GM12873 (cell line): ENCODE measurements at regions not wholly inside any gene's neighbourhood (a gene's known extent, or its start where the extent isn't known, plus 50 kb on each side); places are given as distances from the start of the nearest gene placed in this dataset.

Experiments
- TF ChIP-seq, protein P1 (sequence below): IDR thresholded peaks from 2 replicates; pipeline ENCODE4 v1.5.1; 2012; ENCODE audit warnings: low read depth, mild to moderate bottlenecking, moderate library complexity, low read length, control low read depth; ENCODE audit not compliant: insufficient read depth; ENCODE audit errors: missing control alignments

DNA sequence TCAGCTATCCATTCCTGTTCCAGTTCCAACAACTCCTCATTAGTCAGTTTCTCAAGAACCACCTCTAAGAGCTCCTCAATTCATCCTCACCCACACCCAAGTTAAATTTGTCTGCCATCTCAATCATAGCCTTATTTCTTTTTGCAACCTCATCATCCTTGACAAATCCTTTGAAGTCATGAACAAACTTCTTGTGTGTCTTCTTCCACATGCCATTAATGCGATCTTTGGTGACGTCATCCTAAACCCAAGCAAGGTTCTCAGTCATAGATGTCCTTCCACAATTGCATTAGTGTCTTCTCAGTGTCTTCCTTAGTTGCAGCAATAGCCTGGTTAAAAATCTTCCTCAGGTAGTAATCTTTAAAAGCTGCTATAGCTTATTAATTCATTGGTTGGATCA lies 71.2 kb upstream of the FSIP2 start:
- TF ChIP-seq, protein P1, sequence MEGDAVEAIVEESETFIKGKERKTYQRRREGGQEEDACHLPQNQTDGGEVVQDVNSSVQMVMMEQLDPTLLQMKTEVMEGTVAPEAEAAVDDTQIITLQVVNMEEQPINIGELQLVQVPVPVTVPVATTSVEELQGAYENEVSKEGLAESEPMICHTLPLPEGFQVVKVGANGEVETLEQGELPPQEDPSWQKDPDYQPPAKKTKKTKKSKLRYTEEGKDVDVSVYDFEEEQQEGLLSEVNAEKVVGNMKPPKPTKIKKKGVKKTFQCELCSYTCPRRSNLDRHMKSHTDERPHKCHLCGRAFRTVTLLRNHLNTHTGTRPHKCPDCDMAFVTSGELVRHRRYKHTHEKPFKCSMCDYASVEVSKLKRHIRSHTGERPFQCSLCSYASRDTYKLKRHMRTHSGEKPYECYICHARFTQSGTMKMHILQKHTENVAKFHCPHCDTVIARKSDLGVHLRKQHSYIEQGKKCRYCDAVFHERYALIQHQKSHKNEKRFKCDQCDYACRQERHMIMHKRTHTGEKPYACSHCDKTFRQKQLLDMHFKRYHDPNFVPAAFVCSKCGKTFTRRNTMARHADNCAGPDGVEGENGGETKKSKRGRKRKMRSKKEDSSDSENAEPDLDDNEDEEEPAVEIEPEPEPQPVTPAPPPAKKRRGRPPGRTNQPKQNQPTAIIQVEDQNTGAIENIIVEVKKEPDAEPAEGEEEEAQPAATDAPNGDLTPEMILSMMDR = no peak

DNA sequence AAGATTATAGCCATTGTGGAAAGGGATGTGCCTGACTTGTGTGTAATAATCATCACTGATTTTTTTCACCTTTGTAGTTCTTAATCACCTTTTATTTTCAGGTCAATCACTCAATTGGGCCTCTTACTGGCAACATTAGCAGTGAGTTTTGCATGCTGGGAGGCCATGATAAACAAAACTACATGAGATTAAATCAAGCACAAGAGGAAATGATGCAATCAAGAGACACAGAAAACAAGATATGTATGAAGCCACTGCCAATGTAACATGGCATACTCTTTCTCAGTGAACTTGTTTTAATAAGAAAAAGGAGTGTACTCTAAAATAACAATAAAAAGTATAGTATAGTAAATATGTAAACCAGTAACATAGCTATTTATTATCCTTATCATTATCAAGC lies 69.9 kb upstream of the FSIP2 start:
- TF ChIP-seq, protein P1 = no peak

DNA sequence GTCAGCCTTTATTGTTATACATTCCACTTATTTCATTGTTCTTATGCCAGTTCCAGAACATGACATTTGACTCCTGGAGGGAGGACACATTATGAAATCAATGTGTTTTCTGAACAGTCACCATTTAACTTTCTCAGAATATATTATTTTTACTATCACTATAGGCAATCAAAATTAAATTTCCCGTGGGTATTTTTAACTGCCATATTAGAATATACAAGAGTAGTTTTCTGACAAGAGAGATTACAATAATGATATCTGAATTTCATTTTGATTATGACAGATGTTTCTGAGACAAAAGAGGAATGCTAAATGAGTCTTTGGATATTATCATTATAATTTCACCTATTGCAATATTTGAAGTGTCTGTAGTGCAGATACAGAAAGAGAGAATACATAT lies 64.4 kb upstream of the FSIP2 start:
- TF ChIP-seq, protein P1 = no peak

DNA sequence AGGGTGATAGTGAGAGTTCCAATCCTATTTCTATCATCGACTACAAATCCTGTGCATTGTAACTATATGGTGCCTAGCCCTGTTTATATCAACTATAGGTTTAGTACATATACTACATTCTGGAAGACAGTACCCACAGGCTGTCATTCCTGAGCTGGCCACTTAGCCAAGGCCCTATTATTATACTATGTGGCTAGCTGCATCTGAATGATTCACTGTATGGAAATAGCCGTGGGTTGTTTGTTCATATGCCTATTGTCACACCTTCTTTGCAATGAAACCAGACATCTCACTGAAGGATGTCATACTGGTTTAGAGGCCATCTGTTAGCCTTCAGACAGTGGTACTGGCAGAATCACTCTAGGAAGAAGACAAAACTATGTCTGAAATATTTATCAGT lies 62.3 kb upstream of the FSIP2 start:
- TF ChIP-seq, protein P1 = no peak

DNA sequence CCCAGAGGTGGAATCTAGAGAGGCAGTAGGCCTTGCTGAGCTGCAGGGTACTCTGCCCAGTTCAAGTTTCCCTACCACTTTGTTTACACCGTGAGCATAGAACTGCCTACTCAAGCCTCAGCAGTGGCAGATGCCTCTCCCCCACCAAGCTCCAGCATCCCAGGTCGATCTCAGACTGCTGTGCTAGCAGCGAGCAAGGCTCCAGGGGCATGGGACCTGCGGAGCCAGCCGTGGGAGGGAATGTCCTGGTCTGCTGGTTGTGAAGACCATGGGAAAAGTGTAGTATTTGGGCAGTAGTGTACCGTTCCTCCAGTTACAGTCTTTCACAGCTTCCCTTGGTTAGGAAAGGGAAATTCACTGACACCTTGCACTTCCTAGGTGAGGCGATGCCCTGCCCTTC lies 50.6 kb upstream of the FSIP2 start:
- TF ChIP-seq, protein P1 = no peak
